HG02884 (cell line): ENCODE measurements at regions not wholly inside any gene's neighbourhood (a gene's known extent, or its start where the extent isn't known, plus 50 kb on each side); places are given as distances from the start of the nearest gene placed in this dataset.

Source experiments
- ATAC-seq: cut with Tn5 transposase; IDR thresholded peaks from one replicate; pipeline ENCODE4 v1.9.1; 2021; ENCODE audit warnings: mild to moderate bottlenecking, moderate library complexity; ENCODE audit not compliant: unreplicated experiment

- no peak for ATAC-seq
These were observed 167.8 kb downstream of the RAB28 start for GRCh38 chr4:13316354-13316753.

GRCh38 chr4:13313856-13314255 is 170.3 kb downstream of the RAB28 start:
- no peak for ATAC-seq

- ATAC-seq: no peak
These were observed 171.9 kb downstream of the RAB28 start for GRCh38 chr4:13312264-13312663.

GRCh38 chr4:13309751-13310150 is 174.4 kb downstream of the RAB28 start:
- ATAC-seq: no peak

GRCh38 chr4:13306356-13306755 is 177.8 kb downstream of the RAB28 start:
- no peak for ATAC-seq

- no peak for ATAC-seq
These were observed 181.3 kb downstream of the RAB28 start for GRCh38 chr4:13302876-13303275.

GRCh38 chr4:13299343-13299742 is 184.8 kb downstream of the RAB28 start:
- ATAC-seq: no peak

- no peak for ATAC-seq
These were observed 185.5 kb downstream of the RAB28 start for GRCh38 chr4:13298655-13299054.

GRCh38 chr4:13296986-13297385 is 187.2 kb downstream of the RAB28 start:
- no peak for ATAC-seq

GRCh38 chr4:13294961-13295605 is 189.1 kb downstream of the RAB28 start:
- no peak for ATAC-seq

- ATAC-seq: no peak
These were observed 191.8 kb downstream of the RAB28 start for GRCh38 chr4:13292372-13292771.

- ATAC-seq: no peak
These were observed 194.7 kb downstream of the RAB28 start for GRCh38 chr4:13289391-13289790.

- no peak for ATAC-seq
These were observed 198.8 kb downstream of the RAB28 start for GRCh38 chr4:13285336-13285735.

- ATAC-seq: no peak
These were observed 199.2 kb downstream of the RAB28 start for GRCh38 chr4:13284932-13285331.

GRCh38 chr4:13276357-13276756 is 207.8 kb downstream of the RAB28 start:
- no peak for ATAC-seq

GRCh38 chr4:13268703-13269102 is 215.4 kb downstream of the RAB28 start:
- ATAC-seq: no peak

GRCh38 chr4:13268165-13268564 is 216.0 kb downstream of the RAB28 start:
- no peak for ATAC-seq

- no peak for ATAC-seq
These were observed 217.0 kb downstream of the RAB28 start for GRCh38 chr4:13267091-13267490.

GRCh38 chr4:13266687-13267086 is 217.5 kb downstream of the RAB28 start:
- ATAC-seq: no peak

- ATAC-seq: no peak
These were observed 220.1 kb downstream of the RAB28 start for GRCh38 chr4:13263967-13264525.

GRCh38 chr4:13262816-13263215 is 221.3 kb downstream of the RAB28 start:
- ATAC-seq: no peak

- ATAC-seq: no peak
These were observed 222.5 kb downstream of the RAB28 start for GRCh38 chr4:13261486-13262257.
